Forelimb muscle (tissue), 1 donor: ENCODE measurements at regions not wholly inside any gene's neighbourhood (a gene's known extent, or its start where the extent isn't known, plus 50 kb on each side); places are given as distances from the start of the nearest gene placed in this dataset.
"Not testable (repeated sequence)": the region's sequence is repeated elsewhere in the genome, so short reads cannot be mapped to it uniquely, and the experiment has no call there.

ENCODE experiments used
- DNase-seq: peaks from one replicate; pipeline ENCODE4 v3.0.0-alpha.2; 2013; ENCODE audit warnings: low read depth

DNA sequence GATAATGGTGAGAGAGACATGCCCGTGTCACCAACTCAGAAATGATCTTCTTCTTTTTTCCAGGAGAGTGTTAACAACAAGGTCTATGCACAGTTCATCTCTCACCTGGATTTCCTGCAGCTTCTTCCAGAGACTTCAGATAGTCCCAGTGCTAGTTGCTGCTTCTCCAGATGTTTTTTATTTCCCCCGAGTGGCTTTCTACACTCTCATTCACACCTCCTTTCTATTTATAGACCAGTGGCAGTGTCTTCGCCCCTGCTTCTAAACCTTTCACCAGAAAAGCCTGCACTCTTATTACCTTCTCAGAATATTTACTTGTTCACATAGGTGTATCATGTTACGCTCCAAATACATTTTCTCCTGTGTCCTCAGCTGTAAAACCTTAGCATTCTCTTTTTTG lies 558.8 kb upstream of the CHAC2 start:
- no peak for DNase-seq

DNA sequence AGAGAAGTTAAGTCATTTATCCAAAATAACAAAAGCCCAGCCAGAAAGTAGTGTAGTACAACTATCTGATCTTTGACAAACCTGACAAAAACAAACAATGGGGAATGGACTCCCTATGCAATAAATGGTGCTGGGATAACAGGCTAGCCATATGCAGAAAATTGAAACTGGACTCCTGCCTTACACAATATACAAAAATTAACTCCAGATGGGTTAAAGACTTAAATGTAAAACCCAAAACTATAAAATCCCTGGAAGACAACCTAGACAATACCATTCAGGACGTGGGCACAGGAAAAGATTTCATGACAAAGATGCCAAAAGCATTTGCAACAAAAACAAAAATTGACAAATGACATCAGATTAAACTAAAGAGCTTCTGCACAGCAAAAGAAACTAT lies 561.4 kb upstream of the CHAC2 start:
- not testable (repeated sequence) for DNase-seq

DNA sequence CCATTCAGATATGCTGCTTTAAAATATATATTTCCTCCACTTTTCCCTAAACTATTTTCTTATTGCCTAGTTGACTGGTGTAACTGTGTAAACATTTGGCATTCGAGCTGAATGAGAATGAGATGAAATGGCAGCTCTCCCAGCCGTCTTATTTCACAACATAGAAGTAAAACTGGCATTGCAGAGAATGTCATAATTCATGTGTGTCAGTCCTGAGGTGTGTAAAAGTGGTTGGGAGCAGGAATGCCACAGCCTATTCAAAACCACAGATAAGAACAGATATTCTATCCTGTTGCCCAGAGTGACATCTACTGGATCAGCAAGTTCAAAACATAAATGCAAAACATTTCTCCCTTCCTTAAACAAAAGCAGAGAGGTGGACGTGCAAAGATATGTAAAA lies 565.5 kb upstream of the CHAC2 start:
- DNase-seq: peak; percentile 28

DNA sequence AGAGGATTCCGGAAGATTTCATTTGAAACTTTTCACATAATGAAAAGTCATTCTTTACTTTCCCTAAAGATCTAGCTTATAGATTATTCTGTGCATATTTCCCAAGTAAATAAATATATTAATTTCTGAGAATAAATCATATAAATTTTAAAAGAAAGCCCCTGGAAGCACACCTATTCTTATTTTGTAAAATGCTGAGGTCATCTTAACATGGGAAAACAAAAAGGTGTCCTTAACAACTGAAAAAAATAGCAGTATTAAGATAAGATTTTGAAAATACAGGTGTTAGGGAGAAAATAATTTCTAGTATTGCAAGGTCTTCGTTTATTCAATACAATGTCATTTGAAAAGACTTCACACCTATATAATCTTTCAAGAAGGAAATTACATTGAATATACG lies 567.5 kb upstream of the CHAC2 start:
- DNase-seq: no peak

DNA sequence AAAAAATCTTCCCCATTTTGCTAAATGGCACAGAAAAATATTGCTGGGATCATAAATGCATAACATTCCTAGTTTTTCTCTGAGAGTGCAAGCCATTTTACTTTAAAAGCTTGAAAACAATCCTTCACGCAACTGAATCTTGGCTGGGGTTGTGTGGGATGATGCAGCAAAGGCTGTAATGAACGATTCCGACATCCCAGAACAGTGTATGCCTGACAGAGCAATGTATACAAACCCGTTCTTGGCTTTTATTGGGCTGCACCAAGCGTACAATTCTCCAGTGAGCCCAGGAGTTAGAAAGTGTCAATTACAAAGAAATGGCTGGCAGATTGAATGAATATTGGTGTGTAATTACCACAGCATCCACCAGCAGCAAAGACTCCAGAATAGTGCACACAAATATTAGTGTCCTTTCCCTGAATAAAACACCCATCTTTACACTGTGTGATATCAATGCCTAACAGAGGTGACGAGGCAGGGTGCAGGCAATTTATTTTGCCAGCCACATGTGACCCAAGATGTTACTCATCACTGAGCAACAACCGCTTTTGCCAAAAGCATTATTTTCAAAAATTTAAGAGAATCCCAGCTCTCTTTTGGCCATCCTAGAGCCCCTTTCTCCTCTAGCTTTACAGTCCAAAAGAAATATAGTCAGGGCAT lies 578.6 kb upstream of the CHAC2 start:
- no peak for DNase-seq

DNA sequence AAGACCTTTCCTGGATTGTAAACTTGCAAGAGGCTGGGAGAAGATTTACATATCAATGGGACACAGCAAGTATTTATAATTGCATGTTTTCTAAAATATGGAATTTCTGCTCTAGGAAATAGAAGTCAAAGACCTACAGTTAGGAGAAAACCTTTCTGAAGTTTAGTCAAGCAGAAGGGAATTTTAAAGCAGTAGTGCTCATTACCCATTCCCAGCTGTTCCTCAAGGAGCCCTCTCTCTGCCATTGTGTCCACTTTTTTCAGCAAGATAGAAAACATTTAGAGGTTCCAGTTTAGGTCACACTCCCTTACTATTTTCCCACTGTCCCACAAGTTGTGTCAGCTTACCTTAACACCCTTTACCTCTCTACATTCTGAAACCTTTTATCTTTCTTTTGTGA lies 584.0 kb upstream of the CHAC2 start:
- DNase-seq: no peak

DNA sequence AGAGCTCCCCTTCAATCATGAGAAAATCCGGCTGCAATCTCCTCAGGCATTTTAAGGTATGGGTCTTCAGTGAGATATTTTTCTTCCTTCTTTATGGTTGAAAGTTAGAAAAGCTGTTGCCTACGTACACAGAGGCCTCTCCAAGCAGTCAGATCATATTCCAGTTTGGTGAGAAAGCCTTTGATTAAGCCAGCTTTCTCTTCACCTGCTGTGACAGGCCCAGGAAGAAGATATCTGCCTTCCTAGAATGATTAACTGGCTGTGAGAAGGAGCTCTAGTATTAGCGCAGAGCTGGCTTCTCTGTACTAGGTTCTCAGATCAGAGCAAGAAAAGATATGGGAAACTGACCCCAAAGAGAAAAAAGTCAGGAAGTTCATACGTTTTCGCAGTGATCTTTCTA lies 585.0 kb upstream of the CHAC2 start:
- no peak for DNase-seq

DNA sequence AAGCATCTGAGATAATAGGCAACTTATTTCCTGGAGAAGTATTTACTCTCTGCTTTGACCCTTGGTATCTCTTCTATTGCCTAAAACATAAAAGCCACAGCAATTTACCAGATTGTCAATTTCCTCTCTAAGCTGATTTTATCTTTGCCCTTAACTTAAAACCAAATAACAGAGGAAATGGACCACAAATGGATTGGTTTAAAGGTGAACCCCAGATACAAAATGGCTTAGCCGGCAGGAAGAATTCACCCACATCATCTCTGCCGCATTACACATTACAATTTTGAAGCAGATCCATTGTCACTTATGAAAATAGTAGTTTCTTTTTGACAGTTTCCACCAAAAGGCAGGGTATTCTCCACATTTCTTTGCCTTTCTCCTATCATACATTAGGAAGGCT lies 585.8 kb upstream of the CHAC2 start:
- no peak for DNase-seq

DNA sequence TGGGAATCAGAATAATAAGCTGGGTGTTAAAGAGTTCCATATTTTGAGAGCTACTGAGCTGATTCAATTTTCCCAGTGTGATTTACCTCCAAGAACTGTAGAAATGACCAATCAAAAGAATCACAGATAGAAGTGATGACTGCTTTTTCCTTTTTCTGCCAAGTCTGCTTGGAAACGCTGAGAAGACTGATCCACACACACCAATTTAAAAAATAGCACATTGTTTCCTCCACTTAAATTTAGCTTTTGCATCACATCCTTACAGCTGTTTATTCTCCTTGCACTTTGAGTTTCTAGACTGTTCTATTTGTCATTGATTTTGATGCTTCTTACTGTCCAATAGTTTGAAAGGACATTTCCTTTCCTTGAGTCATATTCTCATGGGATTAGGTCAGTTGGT lies 590.3 kb upstream of the CHAC2 start:
- no peak for DNase-seq

DNA sequence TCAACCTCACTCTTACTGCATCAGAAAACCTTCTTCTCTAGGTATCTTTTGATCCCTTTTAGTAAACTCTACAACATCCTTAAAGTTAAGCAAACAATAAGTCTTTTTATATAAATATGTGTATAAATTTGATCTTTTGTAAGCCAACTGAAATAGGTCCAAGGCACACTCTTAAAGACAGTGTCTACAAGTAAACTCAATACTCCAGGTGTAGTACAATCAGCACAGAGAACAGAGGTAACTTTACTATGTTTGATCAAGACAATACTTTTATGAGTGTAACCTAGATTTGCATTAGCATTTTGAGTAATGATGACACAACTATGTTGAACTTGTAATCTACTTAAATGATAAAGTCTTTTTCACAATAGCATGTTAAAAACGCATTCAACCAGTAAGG lies 593.1 kb upstream of the CHAC2 start:
- no peak for DNase-seq

DNA sequence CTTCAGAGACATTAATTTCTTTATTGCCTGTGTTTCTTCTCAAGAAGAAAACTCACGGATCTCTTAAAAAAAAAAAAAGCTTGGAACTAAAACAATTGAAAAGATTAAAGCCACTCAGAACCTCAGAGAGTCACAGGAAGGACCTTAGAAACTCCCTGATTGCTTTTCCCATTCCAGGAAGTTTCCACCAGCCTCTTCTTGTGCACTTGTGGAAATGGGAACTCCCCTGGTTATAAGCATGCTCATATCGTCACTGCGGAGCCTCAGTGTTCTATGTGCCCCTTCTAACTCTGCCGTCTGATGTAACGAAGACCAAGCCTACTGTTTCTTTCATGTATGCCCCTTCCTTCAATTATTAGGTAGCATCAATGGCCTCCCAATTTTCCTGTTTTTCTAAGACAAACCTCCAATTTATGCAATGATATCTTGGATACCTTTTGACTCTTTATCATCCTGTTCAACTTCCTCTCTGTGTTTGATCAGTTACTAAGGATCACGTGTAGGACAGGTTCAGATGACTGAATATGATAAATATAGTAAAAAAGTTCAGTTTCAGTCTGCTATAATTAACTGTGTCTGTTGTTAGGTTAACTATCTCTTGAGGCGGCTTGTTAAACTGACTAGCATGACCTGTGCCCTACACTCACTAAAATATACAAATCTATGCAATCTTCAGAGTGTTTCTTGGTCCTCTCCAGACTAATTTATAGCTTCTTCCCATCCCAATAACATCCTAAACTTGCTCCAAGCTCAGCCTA lies 593.7 kb upstream of the CHAC2 start:
- no peak for DNase-seq

DNA sequence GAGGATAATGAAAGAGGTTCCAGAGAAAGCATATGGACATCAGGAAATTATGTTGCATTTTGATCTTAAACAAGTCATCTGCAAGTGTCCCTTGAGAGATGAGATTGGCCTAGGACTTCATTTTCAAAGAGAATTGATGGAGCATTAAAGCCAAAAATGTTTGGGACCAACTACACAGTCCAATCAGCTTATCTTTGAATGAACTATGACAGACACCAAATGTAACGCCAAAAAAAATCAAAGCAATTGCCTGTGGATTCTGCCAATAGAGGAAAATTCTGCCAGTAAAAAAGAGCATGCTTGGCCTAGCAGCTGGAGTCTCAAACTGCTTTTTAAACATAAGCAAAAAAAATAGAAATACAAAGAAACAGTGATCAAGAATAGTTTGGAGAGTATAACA lies 594.5 kb upstream of the CHAC2 start:
- DNase-seq: peak; percentile 70

DNA sequence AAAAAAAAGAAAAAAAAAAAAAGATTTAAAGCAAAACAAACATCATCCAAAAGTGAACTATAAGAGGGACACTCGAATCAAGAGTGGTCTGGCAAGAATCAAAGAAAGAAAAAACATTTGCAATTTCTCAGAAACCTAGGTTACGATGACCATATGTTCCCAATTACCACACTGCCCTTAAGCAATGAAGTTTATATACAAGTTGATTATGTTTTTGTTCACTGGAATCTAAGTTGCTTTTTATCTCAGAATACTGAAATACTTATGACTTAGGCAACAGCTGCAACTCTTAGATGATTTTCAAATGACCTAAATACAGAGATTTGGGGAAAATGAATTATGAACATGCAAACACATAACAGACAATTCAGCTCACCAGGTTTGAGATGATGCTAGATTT lies 597.1 kb upstream of the CHAC2 start:
- DNase-seq: peak; percentile 41

DNA sequence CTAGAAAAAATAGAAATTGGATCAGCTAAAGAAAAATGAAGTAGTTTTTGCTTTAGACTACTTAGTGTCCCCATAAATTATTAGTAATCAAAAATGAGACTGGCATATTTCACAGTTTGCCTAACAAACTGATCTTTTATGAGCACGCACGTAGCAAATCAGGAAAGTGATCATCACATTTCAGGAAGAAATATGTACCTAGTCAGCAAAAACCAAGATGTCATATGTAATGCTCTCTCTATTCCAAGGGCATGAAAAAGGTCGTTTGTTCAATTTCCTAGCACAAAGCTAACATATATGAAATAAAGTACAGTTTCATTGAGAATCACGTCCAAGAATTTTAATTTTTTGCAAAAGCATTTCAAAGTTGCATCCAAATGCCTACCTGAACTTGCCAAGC lies 600.4 kb upstream of the CHAC2 start:
- DNase-seq: no peak

DNA sequence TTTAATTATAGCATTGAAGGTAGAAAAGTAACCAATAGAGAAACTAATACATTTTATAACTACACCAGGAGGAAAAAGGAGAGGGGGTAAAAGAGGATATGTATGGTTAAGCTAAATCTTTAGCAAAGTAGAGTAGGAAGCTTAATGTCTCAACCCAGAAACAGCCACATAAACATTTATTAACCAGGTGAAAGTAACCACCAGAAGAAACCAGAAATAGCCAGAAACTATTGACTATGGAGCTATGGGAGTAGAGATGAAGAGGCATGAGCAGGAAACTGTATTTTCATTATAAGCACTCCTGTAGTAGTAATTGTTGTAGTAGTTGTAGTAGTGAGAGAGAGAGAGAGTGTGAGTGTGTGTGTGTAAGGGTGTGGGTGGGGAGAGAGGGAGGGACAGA lies 617.5 kb upstream of the CHAC2 start:
- DNase-seq: no peak

DNA sequence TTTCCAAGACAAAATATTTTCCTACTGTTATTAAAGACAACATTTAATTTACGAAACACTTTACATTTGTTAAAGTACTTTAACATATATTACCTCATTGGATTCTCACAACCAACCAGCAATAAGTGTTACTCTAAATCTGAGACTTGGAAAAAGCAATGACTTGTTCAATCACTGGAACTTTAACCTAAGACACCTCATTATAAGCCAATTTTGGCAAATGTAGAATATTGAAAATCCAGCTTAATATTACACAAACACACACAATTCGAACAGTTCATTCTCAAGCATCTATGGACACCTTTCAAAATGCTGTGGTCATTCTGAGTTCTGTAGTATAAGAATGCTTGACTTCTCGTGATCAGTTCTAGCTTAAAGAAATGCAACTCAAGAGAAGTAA lies 619.4 kb upstream of the CHAC2 start:
- no peak for DNase-seq

DNA sequence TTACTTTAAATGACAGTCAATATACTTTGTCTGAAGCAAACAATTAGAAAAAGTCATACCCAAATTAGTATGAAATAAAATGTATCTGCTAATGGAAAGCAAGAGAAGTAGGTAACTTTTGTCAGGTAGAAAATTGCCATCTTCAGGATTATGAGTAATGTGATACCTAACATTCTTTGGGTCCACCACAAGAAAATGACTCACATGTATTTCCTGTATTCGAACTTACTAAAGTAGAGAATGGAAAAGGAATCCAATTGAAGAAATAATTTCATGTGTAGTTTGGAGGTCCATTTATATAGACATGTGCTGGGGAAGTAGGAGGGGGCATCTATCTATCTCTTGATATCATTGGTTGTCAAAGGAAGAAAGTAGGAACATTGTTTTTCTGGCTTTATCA lies 636.2 kb upstream of the CHAC2 start:
- no peak for DNase-seq

DNA sequence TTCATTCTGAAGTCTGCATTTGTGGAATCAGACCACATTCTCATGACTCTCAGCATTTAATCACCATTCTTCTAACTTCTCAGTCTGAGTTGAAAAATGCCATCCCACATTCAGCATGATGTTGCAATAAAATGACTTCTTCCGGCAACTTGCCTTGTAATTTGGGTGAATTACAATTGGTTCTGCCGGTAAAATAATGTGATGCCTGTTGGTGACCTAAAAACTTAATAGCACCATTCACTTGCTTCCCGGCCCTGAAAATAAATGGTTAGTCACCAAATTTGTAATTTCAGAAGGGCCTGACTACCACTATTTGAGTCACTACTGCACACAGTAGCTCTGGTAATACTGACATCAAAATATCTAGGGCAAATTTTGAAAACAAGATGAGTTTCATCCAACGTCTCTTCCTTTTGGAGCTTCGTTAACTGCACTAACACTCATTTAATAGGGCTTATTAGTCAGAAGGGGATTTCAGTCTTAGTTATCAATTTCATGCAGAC lies 637.1 kb upstream of the CHAC2 start:
- DNase-seq: no peak

DNA sequence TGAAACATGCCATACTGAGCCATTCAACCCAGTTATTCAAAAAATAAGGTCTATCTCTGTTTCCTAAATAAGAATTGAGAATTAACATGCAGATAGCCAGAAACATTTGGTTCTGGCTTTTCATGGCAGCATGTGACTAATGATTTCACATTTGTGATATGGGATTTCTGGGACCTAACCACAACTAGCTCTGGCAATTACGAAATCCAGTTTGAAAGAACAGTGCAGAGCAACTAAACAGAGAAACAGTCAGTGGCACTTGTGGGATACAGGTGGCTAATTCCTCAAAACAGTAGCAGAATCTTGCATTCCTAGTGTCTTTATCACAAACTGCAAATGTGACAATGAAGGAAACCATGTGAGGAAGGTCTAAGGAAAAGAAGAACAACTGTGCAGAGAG lies 637.8 kb upstream of the CHAC2 start:
- no peak for DNase-seq

DNA sequence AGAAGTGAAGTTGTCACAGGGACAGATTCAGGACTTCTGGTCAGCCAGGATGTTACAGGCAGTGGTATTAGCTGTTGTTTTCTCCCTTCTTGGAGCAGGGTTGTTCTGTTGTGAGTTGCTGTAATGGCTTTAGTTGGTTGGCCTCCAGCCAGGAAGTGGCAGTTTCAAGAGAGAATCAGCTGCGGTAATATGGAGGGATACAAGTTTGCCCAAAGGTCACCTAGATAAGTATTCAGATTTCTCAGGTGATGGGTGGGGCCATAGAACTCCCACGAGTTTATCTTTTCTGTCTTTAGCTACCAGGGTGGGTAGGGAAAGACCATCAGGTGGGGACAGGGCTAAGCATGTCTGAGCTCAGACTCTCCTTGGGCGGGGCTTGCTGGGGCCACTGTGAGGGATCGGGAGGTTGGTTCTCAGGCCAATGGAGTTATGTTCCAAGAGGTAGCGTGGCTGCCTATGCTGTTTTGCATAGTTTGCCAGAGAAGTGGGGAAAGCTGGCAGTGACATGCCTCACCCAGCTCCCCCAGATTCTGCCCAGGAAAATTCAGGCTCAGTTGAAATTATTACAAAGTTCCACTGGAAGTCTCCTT lies 640.4 kb upstream of the CHAC2 start:
- DNase-seq: no peak

DNA sequence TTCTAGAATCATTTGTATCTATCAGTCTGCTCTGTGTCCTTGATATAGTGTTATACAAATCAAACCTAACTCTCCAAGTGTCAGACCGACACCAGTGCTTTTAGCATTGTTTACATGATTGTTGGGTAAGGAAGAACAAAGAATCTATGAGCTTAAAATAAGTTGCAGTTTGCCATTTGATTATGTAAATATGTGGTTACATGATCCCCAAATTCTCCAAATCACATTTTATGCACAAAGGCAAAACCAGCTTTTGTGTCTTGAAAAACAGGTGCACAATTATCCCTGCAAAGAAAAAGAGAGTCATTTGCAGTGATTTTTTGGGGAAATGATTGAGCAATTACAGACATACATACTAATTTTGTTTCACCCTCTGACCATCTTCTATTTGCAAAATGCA lies 652.6 kb upstream of the CHAC2 start:
- DNase-seq: no peak

DNA sequence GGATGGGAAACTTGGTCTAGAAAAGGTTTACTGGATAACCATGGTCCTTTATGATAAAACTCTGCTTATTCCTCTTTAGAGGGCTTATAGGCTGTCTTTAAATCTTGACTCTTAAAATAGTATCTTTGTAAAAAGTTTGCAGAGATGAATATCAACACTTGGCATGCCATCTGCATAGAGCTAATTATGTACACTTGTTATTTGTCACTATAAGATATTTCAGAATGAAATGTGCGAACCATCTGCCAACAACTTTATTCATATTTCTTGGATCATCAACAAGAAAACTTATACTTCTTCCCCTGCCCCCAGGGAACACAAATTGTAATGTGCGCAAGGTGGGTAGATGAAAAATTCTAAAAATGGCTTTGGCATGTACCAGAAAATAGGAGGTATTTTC lies 653.0 kb upstream of the CHAC2 start:
- no peak for DNase-seq

DNA sequence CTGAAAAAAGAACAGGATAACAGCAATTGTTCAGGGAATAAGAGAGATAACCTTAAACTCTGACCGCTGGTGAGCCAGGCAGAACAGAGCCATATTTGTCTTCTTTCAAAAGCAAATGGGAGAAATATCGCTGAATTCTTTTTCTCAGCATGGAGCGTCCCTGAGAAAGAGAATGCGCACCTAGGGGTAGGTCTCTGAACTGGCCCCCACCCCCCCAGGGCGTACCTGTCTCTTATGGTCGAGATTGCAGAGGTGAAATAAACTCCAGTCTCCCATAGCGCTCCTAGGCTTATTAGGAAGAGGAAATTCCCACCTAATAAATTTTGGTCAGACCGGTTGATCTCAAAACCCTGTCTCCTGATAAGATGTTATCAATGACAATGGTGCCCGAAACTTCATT lies 655.2 kb upstream of the CHAC2 start:
- not testable (repeated sequence) for DNase-seq
